H4 (cell line): ENCODE measurements at regions not wholly inside any gene's neighbourhood (a gene's known extent, or its start where the extent isn't known, plus 50 kb on each side); places are given as distances from the start of the nearest gene placed in this dataset.

Experiments
- DNase-seq: peaks from one replicate; pipeline ENCODE4 v3.0.0-alpha.2; 2015; ENCODE audit warnings: low spot score

DNA sequence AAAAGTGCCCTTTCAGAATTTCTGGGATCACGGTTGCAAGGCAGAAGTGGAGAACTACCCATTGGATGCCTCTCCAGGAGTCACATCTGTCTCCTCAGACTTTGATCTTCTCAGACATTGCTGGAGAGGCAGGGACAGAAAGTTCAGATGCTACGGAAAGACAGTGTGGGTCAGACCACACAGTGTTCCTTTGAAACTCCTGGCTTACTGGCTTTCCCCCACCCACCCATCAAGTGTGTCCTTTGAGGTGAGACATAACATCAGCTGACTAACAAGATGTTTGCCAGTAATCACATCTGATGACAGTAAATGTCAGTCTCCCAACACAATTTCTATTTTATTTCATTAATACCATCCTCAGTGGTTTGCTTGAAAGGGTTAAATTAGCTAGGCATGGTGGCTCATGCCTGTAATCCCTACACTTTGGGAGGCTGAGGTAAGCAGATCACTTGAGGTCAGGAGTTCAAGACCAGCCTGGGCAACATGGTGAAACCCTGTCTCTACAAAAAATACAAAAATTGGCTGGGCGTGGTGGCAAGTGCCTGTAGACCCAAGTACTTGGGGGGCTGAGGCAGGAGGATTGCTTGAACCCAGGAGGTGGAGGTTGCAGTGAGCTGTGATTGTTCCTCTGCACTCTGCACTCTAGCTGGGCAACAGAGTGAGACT lies 67.2 kb upstream of the SNX9 start:
- no peak for DNase-seq

DNA sequence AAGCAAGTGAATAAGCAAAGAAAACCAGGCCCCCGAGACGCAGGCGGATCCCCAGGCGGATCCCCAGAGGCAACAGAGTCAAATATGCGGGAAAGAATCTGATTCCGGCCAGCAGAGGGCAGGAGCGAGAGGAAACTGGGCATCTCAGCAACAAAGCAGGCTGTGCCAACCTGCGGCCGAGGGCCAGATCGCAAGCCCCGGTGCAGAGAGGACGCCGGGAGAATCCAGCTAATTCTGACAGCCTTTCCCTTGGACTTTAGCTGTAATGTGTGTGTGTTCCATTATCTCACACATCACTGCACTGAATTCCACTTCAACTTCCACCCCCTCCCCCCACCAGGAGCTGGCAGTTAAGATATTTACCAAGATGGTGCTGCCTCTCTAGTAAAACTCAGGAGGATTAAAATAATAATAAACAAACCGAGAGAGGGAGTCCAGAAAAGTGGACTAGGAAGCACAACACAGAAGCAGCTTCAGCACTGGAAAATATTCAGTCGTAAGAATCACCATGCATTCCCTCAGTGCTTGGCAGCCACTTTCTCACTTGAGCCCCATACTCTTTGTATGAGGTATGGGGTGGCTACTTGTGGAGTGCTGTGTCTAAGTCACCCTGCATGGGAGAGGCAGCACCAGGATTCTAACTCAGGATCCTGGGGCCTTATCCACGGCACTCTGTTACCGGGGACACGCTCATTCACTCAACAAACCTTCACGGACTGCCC lies 66.2 kb upstream of the SNX9 start:
- DNase-seq = peak; percentile 77

DNA sequence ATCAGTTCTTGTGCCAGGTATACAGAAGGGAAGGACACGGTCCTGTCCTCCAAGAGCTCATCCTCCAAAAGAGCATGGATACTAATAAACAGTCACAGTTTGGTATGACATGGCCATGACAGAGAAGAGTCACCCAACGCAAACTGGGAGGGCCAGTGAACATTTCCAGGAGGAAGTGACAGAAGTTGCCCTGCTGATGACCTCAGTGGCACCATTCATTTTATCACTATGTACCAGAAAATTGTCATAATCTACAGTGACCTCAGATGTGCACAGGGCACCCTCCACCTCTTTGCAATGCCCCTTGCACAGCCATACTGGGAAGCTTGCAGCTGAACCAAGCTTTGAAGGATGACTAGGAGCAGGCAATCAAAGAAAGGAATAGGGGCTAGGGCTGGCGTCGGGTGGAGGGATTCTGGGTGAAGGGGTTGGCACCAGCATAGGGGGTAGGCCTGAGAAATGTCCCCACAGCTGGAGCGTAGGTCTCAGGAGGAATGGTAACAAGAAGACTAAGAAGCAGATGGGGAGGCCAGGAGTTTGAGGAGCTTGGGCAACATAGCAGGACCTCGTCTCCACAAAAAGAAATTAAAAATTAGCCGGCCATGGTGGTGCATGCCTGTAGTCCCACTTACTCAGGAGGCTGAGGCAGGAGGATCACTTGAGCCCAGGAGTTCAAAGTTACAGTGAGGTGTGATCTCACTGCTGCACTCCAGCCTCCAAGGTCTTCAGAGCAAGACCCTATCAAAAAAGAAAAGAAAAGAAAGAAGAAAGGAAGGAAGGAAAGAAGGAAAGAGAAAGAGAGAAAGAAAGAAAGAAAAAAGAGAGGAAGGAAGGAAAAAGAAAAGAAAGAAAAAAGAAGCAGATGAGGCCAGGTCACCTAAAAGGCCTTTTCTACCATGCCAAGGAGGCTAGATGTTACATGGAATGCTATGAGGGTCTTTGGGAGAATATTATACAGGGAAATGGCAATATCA lies 65.3 kb upstream of the SNX9 start:
- no peak for DNase-seq

DNA sequence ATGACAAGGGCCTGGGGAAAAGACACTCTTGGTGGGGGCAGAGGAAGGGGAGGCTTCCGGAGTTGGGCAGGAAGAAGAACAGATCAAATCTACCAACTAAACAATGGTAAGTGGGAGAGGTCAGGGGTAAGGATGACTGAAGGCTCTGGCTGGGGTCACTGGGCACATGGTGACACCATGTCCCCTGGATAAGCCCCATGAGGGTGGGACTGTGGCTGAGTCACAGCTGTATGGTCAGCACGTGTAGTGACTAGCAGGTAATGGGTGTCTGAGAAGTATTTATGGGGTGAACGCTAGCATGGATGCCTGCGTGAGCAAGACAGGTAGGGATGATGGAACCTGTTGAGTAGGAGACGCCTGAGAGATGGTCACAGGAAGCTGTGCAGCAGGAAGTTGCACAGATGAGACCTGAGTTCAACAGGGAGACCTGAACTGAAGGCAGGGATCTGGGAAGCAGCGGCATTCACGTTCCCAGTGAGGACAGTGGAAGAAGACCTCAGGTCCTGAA lies 64.5 kb upstream of the SNX9 start:
- DNase-seq = no peak

DNA sequence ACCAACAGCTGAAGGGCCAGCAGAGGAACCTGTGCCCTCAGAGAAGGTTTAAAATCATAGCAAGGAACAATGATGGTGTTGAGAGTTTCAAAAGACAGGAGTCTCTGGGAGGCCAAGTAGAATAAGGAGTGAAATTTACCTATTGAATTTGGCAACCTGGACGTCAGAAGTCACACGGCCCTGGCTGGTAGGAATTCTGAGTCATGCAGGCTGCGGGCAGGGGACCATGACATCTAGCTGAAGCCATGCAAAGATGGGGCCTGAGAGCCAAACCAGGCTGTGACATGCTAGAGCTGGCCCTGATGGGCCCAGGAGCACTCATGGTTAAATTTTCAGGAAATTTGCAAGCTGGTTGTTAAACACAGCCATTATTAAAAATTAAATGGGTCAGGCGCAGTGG lies 64.0 kb upstream of the SNX9 start:
- DNase-seq = no peak

DNA sequence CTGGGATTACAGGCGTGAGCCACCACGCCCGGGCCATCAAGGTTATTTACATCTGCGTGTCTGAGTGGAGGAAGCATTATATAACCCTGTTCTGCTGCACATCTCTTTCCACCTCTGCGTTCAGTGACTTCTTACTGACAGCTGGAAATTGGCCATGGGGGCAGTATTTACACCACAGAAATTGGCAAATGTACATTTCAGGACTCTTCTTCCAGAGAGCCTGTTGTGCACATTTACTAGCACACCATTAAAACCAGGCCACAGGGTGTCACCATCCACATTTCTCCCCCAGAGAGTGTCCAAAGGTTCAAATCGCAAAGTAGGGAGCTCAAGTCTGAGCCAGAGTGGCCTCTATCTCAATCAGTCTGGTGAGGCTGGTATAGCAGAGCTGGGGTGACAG lies 62.9 kb upstream of the SNX9 start:
- no peak for DNase-seq

DNA sequence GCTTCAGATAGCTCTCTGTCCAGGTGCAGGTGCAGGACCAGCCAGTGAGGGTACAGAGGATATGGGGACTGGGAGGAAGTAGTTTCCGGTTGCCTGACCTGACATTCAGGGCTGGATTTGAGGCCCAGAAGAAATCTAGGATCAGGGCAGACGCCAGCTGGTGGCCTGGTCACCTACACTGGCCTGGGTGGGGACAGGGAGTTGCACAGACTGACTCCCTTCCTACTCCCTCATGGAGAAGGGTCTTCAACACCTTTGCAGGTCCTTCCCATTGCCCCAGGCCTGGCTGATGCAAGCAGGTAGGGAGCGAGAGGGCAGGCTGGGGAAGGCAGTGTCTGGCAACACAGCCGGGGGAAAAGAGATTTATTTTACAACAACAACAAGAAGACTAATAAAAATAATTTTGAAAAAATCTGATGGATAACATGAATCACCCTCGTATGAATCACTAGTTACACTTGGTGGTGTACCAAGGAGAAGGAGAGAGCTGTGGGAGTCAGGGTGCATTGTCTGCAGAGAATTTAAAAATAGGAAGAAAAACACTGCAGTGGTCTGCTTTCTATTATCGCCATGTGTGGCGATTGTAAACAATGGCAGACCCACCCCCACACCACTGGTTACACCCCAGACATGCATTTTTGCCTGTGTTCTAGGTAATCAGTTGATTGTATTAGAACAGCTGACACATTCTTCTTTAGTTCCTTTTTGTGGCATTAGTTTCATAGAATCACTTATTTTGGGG lies 62.3 kb upstream of the SNX9 start:
- no peak for DNase-seq

DNA sequence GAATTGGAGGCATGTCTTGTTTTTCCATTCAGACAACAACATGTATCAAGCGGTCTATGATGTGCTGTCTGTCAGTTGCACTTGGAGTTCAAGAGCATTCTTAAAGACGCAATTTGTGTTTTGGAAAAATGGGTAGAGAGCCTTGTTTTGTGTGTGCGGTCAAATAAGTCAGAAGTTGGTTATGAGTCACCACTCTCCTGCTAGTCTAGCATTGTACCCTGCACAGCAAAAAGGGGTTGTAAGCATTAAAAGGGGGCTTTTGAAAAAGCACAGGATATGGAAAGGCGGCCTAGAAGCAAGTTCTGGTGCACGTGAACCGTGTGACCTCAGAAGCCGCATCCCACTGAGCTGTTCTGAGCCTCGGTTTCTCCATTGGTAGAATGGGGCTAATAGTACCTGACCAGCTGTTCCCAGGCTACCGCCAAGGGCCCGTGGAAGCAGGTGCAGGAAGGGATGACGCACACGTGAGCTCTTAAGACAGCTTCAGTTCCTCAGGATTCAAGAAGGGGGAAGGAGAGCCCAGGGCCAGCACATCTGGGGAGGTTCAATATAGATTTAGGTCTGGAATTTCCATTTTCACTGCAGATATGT lies 61.6 kb upstream of the SNX9 start:
- peak; percentile 34 for DNase-seq

DNA sequence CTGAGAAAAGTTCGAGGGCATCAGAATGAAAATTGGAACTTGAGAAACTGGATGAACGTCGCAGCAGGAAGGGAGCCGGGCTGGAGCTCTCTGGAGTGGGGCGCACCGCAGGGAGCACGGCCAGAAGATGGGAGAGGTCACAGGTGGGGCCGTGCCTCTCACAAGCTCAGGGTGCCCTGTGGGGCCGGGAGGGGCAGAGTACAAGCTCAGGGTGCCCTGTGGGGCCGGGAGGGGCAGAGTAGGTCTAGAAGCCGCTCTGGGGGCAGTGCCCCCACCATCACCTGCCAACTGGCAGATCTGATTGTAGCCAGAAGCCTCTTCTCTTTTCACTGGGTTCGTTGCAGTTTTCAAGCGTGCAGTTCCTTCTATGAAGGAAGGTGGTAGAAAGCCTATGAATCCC lies 61.1 kb upstream of the SNX9 start:
- no peak for DNase-seq

DNA sequence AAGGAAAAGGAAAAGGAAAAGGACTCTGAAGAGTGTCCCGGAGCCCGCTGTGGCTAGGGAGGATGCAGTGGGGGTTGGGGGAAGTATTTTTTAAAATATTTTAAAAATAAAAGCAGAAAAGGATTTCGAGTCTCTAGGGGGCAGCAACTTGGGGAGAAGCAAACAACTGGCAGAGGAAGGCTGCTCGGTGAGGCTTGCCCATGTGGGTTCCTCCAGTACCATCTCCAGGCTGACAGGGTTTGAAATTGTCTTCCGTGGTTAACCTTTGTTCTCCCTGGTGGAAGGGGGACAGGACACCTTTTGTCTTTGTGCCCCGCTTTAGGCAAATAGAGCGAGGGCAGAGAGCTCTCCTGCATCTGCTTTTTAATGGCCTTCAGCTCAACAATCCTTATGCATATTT lies 60.4 kb upstream of the SNX9 start:
- no peak for DNase-seq

DNA sequence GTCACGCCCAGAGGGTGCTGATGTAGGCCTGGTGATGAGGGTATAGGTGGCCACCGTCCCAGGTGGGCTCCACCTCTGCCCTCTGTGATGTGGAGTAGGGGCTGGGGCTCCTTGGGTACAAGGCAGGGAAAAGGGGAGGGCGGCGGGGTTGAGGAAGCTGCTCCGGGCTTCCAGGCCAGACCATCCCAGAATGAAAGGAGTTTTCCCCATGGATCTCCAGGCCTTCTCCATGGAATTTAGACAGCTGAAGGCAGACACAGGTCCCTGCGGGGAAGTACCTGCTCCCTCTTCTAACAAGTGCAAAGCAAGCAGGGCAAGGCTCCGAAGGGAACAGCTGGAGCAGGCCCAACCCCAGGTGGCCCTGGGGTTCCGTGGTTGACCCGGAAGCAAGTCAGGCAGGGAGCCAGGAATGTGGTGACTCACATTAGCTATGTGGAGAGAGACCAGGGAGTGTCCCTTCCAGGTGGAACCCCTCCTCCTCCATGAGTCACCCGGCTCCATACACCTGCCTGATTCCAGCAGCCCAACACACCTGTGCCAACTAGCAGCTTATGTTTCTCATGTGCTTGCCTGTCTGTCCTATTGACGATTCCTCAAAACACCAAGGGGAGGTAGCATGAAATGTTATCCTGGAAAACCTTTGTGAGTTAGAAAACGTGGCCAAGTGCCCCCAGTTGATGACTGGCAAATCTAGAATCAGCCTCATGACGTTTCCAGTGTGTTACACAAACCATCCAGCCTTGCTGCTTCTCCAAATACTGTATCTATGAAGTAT lies 59.7 kb upstream of the SNX9 start:
- DNase-seq = peak; percentile 69

DNA sequence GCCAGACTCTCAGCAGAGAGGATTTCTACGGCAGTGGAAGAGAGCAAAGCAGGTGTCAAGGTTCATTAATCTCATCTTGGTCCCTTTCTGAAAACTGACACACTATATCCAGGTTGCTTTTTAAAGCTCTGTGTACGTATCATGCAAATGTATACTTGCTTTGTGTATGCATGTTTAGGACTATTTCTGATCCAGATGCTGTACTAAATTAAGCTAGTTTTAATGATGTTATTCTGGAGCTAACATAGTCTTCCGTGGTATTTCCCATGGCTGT lies 59.2 kb upstream of the SNX9 start:
- no peak for DNase-seq

DNA sequence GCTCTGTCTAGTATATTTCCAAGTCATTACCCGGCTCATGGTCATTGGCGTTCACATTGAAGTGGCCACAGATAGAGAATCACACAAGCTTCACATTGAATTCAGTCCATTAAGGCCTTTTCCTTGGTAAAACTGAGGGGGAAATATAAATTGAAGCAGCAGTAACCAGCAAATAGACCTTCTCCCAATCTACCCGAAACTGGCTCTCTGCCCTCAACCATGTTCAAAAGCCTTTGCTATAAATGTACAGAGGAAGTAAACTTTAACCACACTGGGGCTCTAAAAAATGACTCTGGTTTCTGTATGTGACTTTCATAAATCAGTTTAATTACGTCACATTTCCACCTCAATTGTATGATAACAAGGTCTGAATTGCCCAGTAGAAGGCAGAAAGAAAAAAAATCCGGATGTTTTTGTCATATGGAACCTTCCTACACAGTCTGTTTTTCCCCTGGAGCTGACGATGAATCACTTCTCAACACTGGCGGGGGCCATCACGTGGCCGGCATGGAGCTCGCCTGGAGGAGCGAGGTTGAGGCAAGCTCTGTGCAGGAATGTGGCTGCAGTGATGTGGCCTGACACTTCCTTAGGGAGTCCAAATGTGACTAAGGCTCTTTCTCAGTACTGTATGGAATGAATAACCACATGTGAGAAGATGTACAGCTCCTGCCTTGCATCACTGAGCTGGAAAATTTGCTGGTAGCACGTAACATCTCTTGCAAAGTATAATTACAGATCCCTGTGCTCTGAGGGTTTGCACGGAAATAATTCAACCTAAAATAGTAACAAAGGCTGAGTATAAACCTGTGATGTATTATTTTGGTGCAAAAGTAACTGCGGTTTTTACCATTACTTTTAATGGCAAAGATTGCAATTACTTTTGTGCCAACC lies 58.6 kb upstream of the SNX9 start:
- peak; percentile 96 for DNase-seq

DNA sequence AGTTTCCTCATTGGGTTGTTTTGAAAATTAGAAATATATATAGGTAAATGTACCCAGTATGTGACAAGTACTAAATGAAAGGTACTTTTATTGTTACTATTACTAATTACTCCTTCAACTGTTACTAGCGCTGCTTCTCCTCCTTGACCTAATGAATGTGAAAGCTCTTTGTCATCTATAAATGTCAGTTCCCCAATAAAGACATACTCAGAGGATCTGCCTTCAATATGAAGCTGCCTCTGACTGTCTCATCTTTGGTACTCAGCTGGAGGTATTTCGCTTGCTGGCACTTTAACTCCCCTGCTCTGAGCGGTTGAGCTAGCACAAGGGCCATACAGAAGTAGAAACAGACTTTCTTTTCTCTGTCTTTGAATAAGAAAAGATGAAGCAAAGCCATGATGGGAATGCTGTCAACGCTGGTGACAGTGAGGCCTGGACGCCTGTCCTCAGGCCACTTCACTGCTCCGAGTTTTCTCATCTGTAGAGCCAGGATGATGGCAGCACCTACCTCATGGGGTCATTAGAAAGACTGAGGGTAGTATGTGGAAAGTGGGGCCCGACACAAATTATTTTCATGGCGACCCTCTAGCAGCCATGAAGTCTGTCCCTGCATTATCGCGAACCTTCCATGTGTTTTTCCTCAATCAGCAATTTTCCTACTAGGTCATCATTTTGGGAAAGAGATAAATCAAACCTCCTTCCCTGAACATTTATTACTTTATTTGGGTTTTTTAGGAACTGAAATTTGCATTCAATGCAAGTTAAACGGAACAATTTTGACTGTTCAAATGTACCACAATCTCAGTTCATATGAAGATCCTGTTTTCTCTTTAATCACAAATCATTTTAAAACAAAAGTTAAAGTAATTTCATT lies 55.9 kb upstream of the SNX9 start:
- no peak for DNase-seq

DNA sequence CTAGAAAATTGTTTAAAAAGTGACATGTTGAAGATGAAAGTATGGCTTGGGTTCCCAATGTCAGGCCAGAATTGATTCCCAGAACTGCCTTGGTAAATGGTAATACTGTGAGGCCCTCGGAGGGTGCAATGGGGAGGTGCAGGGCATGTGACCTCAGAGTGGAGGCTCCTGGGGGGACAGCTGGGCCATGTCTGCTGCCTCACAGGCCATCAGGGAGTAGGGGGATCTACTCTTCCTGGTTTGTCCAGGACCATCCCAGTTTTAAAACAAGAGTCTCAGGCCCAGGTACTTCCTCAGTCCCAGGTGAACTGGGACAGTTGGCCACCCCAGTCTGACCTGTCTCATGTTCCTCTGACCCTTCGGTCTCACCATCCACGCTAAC lies 55.3 kb upstream of the SNX9 start:
- DNase-seq = no peak

DNA sequence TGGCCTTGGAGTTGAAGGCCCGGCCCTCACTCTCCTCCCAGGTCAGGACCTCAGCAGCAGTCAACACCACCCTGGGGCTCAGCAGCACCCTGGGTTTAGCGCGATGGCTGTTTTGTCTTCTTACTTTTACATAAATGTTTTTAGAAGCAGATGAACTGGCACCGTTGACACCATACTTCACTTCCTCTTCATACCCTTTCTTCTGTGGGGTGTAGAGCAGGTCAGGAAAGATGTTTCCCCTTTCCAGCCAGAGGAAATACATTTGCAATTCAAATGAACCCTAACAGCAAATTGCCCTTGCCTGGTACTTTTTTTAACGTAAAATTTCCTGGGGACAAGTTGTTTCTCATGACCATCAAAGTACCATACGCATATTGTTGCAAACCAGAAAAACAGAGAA lies 54.7 kb upstream of the SNX9 start:
- no peak for DNase-seq

DNA sequence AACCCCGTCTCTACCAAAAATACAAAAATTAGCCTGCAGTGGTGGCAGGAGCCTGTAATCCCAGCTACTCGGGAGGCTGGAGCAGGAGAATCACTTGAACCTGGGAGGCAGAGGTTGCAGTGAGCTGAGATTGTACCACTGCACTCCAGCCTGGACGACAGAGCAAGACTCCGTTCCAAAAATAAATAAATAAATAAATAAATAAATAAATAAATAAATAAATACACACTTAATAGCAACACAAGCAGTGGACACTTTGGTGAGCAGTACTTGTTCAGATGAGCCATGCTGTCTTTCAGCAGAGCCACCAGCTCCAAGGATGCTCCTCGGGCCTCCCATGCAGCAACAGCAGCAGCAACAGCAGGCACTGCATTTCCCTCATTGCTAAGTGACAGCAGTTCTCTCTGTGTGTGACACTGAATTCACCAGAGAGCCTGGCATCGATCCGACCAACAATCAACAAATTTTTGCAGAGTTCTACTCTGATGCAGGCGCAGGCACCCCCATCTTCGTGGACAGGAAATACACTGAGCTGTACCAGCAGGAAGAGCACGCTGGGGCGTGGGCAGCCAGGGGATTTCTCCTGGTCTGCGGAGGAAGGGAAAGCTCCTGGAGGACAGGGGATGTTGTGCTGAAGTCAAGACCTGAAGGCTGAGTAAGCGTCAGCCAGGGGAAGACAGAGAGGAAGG lies 54.0 kb upstream of the SNX9 start:
- no peak for DNase-seq

DNA sequence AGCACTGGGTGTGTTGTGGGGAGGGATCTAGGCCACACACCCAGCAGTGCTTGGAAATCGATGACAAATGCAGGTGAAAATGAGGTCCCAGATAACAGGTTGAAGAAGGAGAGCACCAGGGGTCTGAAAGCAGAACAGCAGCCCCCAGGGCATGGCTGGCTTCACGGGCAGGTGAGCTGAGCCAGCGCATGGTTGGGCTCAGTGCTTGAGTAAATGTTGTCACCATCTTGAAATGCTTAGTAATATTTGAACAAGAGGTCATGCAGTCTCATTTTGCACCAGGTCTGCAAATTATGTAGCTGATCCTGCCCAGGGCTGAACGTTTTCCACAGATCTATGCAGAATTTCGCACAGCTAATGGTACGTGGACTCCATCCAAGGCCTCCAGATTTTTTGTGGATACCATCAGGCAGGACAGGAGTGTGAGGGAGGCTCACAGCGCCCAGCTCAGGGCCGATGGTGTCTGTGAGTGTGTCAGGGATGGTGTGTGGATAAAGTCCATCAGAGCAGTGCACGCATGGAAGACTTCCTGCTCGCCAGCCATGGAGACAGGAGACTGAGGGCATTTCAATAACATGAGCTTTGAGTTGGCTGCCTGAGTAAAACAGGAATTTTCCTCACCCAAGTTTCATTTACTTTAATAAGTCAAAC lies 53.1 kb upstream of the SNX9 start:
- DNase-seq = no peak
